ENCODE measurements at regions not wholly inside any gene's neighbourhood (a gene's known extent, or its start where the extent isn't known, plus 50 kb on each side); places are given as distances from the start of the nearest gene placed in this dataset.

GRCh38 chr11:94697156-94697555 is 71.0 kb upstream of the AMOTL1 start:
- no peak for DNase-seq (ENCODE audit: low read depth)
- no peak for TF ChIP-seq CTCF (IDR thresholded peaks at IDR 0.05; ENCODE audit: control insufficient read depth, extremely low read depth, insufficient read depth)
- no peak overlapping the region for H3K4me3 ChIP-seq (ENCODE audit: low read depth, low read length)

GRCh38 chr11:94700622-94701021 is 67.5 kb upstream of the AMOTL1 start:
- DNase-seq (ENCODE audit: low read depth), result no peak
- no peak for TF ChIP-seq CTCF (IDR thresholded peaks at IDR 0.05; ENCODE audit: control insufficient read depth, extremely low read depth, insufficient read depth)
- no peak overlapping the region for H3K4me3 ChIP-seq (ENCODE audit: low read depth, low read length)

- H3K4me3 ChIP-seq (ENCODE audit: low read depth, low read length), result no peak overlapping the region
- no peak for TF ChIP-seq CTCF (IDR thresholded peaks at IDR 0.05; ENCODE audit: control insufficient read depth, extremely low read depth, insufficient read depth)
- no peak for DNase-seq (ENCODE audit: low read depth)
Observed at GRCh38 chr11:94702481-94702880, 65.7 kb upstream of the AMOTL1 start.

GRCh38 chr11:94705419-94705818 is 62.7 kb upstream of the AMOTL1 start:
- DNase-seq (ENCODE audit: low read depth), result no peak
- TF ChIP-seq CTCF (IDR thresholded peaks at IDR 0.05; ENCODE audit: control insufficient read depth, extremely low read depth, insufficient read depth), result no peak

GRCh38 chr11:94705891-94706615 is 62.1 kb upstream of the AMOTL1 start:
- DNase-seq (ENCODE audit: low read depth), result no peak
- no peak overlapping the region for H3K4me3 ChIP-seq (ENCODE audit: low read depth, low read length)
- TF ChIP-seq CTCF (IDR thresholded peaks at IDR 0.05; ENCODE audit: control insufficient read depth, extremely low read depth, insufficient read depth), result no peak

More at GRCh38 chr11:94705419-94705818, 62.7 kb upstream of the AMOTL1 start:
- H3K4me3 ChIP-seq (ENCODE audit: low read depth, low read length), result no peak overlapping the region

- no peak for DNase-seq (ENCODE audit: low read depth)
- TF ChIP-seq CTCF (IDR thresholded peaks at IDR 0.05; ENCODE audit: control insufficient read depth, extremely low read depth, insufficient read depth), result no peak
- no peak overlapping the region for H3K4me3 ChIP-seq (ENCODE audit: low read depth, low read length)
Observed at GRCh38 chr11:94708176-94708575, 60.0 kb upstream of the AMOTL1 start.

- no peak for TF ChIP-seq CTCF (IDR thresholded peaks at IDR 0.05; ENCODE audit: control insufficient read depth, extremely low read depth, insufficient read depth)
- no peak overlapping the region for H3K4me3 ChIP-seq (ENCODE audit: low read depth, low read length)
- peak; percentile 97 for DNase-seq (ENCODE audit: low read depth)
Observed at GRCh38 chr11:94708642-94709041, 59.5 kb upstream of the AMOTL1 start.

All from LNCaP clone FGC (cell line).